Adrenal gland (tissue), 5 donors: ENCODE measurements at regions not wholly inside any gene's neighbourhood (a gene's known extent, or its start where the extent isn't known, plus 50 kb on each side); places are given as distances from the start of the nearest gene placed in this dataset.

Source experiments
- CTCF ChIP-seq, 6 experiments: fragments of 450-650 bp in 4 of 6; fragments of 200-600 bp in 2 of 6; sonication (generic) in 1 of 6; IDR thresholded peaks; 1 replicate in 5 of 6; 2 replicates in 1 of 6; pipeline versions ENCODE4 v1.5.1 to v1.8.0; 2016 to 2021; ENCODE audit warnings: antibody characterized with exemption in 6 of 6, mild to moderate bottlenecking in 2 of 6, moderate library complexity in 1 of 6
- POLR2A ChIP-seq, 2 donors: fragments of 450-650 bp; IDR thresholded peaks; one replicate each; pipeline ENCODE4 v1.6.1; 2017; ENCODE audit warnings: antibody characterized with exemption in 2 of 2, mild to moderate bottlenecking in 2 of 2, moderate library complexity in 1 of 2
- donor health status: DM: no; HTN: no; CAD: no.

GRCh38 chrX:138788771-138789170 lies 77.3 kb upstream of the FGF13 start:
- TF ChIP-seq POLR2A (IDR thresholded peaks at IDR 0.05): no peak
- no peak for TF ChIP-seq CTCF (IDR thresholded peaks at IDR 0.05)
